ENCODE measurements at regions not wholly inside any gene's neighbourhood (a gene's known extent, or its start where the extent isn't known, plus 50 kb on each side); places are given as distances from the start of the nearest gene placed in this dataset.

- H3K56ac ChIP-seq (replicated peaks; ENCODE audit: insufficient read length, low read depth, low read length): no peak overlapping the region
- H3K79me2 ChIP-seq (ENCODE audit: control insufficient read depth in 1 of 2, insufficient read depth in 2 of 2, low read length in 2 of 2): no peaks in the 10 kb centered on the region
- TF ChIP-seq KDM5A (IDR thresholded peaks at IDR 0.05; ENCODE audit: low read length): no peak
- TF ChIP-seq CTBP2 (IDR thresholded peaks at IDR 0.05; ENCODE audit: borderline replicate concordance, insufficient read depth, insufficient read length, low read length): no peak
- no peak for TF ChIP-seq GABPA (IDR thresholded peaks at IDR 0.05; ENCODE audit: borderline replicate concordance, insufficient read depth, low read length)
- no peak for TF ChIP-seq TAF1 (IDR thresholded peaks at IDR 0.05; ENCODE audit: low read depth, low read length)
- H2BK120ac ChIP-seq (replicated peaks; ENCODE audit: low read depth, low read length): no peak overlapping the region
- ChIA-PET POLR2A (ENCODE audit: partially characterized antibody) (no interaction called here), CTCF (ENCODE audit: partially characterized antibody) (interaction anchor here (0.7 kb wide), 1 partner anchor 48 kb away, joined by 3 read pairs; no protein-coding TSS in a partner anchor)
- no peak overlapping the region for H3K4ac ChIP-seq (replicated peaks; ENCODE audit: insufficient read length, low read depth, low read length)
- no peak overlapping the region for H2AFZ ChIP-seq (ENCODE audit: low read length)
- no peak overlapping the region for H3K4me3 ChIP-seq (ENCODE audit: extremely low read depth in 1 of 4, insufficient read depth in 2 of 4, low read depth in 3 of 4, low read length in 4 of 4)
- H3K4me1 ChIP-seq (replicated peaks in 1 of 4; ENCODE audit: control insufficient read depth in 3 of 4, insufficient read depth in 4 of 4, low read length in 3 of 4): peaks cover 0 to 3% (median 0%) of the 10 kb centered on the region in 4 experiments; a peak in 1 of 7 replicates
- H3K23me2 ChIP-seq (ENCODE audit: low read depth, low read length): no peaks in the 10 kb centered on the region
- no peak overlapping the region for H4K91ac ChIP-seq (replicated peaks; ENCODE audit: insufficient read length, low read length)
- FAIRE-seq (no peak), DNase-seq (ENCODE audit: low read depth in 1 of 2, low spot score in 2 of 2) (no peak)
- H3K9me3 ChIP-seq (ENCODE audit: insufficient read depth in 2 of 2, low read depth in 1 of 2, low read length in 1 of 2): no peaks in the 10 kb centered on the region
- no peaks in the 10 kb centered on the region for H3K27me3 ChIP-seq (replicated peaks in 1 of 4; ENCODE audit: control insufficient read depth in 3 of 4, extremely low read depth in 1 of 4, insufficient read depth in 3 of 4, low read length in 3 of 4)
- no peak overlapping the region for H2BK5ac ChIP-seq (ENCODE audit: low read depth, low read length)
- no peak overlapping the region for H3K14ac ChIP-seq (ENCODE audit: insufficient read length)
- H3K4me2 ChIP-seq (ENCODE audit: insufficient read depth in 1 of 2, low read depth in 2 of 2, low read length in 2 of 2): no peak overlapping the region
- H2BK15ac ChIP-seq (ENCODE audit: low read length): no peak overlapping the region
- H3K23ac ChIP-seq (ENCODE audit: insufficient read length): no peak overlapping the region
- no peaks in the 10 kb centered on the region for H4K20me1 ChIP-seq (replicated peaks in 1 of 2; ENCODE audit: control insufficient read depth in 1 of 2, insufficient read depth in 2 of 2, low read length in 2 of 2)
- no peak overlapping the region for H4K5ac ChIP-seq (ENCODE audit: insufficient read length, low read depth, low read length)
- H3K18ac ChIP-seq (ENCODE audit: extremely low read depth, low read length): no peak overlapping the region
- H2BK12ac ChIP-seq (ENCODE audit: low read depth, low read length): no peak overlapping the region
- no peaks in the 10 kb centered on the region for H3K79me1 ChIP-seq (ENCODE audit: low read depth, low read length)
- no peak overlapping the region for H2AK5ac ChIP-seq (ENCODE audit: low read depth, low read length)
- H3K36me3 ChIP-seq (ENCODE audit: control insufficient read depth in 2 of 4, insufficient read depth in 4 of 4, low read length in 3 of 4): no peaks in the 10 kb centered on the region
- no peak overlapping the region for H2BK20ac ChIP-seq (ENCODE audit: low read length)
- no peak overlapping the region for H3K9ac ChIP-seq (replicated peaks in 1 of 4; ENCODE audit: extremely low read depth in 1 of 4, low read depth in 3 of 4, low read length in 3 of 4)
- H4K8ac ChIP-seq (ENCODE audit: extremely low read depth, insufficient read depth, low read length): no peak overlapping the region
- no peak overlapping the region for H3K27ac ChIP-seq (ENCODE audit: low read depth, low read length)
These were observed 101.4 kb upstream of the SLC4A10 start for GRCh38 chr2:161522796-161523195.

Data from H1 (cell line).